Neural cell (in vitro differentiated cells): ENCODE measurements at regions not wholly inside any gene's neighbourhood (a gene's known extent, or its start where the extent isn't known, plus 50 kb on each side); places are given as distances from the start of the nearest gene placed in this dataset.

Experiments used
- H2AFZ ChIP-seq: fragments of 200-600, 300-800 bp; sonication (generic), shearing (Covaris generic); 2 replicates; pipeline ENCODE4 v1.6.0; 2014; ENCODE audit warnings: low read depth, mild to moderate bottlenecking, antibody characterized with exemption, low read length, moderate library complexity
- H3F3A ChIP-seq: fragments of 200-600 bp; shearing (Covaris generic); 2 replicates; pipeline ENCODE4 v1.6.1; 2016; ENCODE audit warnings: mild to moderate bottlenecking, moderate library complexity, mixed read lengths, antibody characterized with exemption, low read length; ENCODE audit not compliant: insufficient read depth, poor library complexity, severe bottlenecking
- H3K27ac ChIP-seq: fragments of 200-600, 300-800 bp; sonication (generic), shearing (Covaris generic); 2 replicates; pipeline ENCODE4 v1.5.1; 2014; ENCODE audit warnings: mild to moderate bottlenecking, low read length, moderate library complexity
- H3K27me3 ChIP-seq: fragments of 300-800, 200-600 bp; sonication (generic), shearing (Covaris generic); 2 replicates; pipeline ENCODE4 v1.6.0; 2014; ENCODE audit warnings: mild to moderate bottlenecking, low read depth, low read length, moderate library complexity; ENCODE audit not compliant: insufficient read depth
- H3K36me3 ChIP-seq: fragments of 300-800, 200-600 bp; sonication (generic), shearing (Covaris generic); 2 replicates; pipeline ENCODE4 v1.5.1; 2014; ENCODE audit warnings: mild to moderate bottlenecking, antibody characterized with exemption, low read length, moderate library complexity; ENCODE audit not compliant: insufficient read depth
- H3K4me2 ChIP-seq: fragments of 300-800, 200-600 bp; sonication (generic), shearing (Covaris generic); 2 replicates; pipeline ENCODE4 v1.6.0; 2014; ENCODE audit warnings: mild to moderate bottlenecking, low read length
- H3K4me3 ChIP-seq: fragments of 300-800, 200-600 bp; sonication (generic), shearing (Covaris generic); 2 replicates; pipeline ENCODE4 v1.5.1; 2014; ENCODE audit warnings: mild to moderate bottlenecking, low read length, moderate library complexity
- H3K79me2 ChIP-seq: fragments of 200-600 bp; shearing (Covaris generic); replicated peaks from 2 replicates; pipeline ENCODE4 v1.6.0; 2014; ENCODE audit warnings: mild to moderate bottlenecking, low read length, moderate library complexity; ENCODE audit not compliant: insufficient read depth
- H3K9ac ChIP-seq: fragments of 300-800, 200-600 bp; sonication (generic), shearing (Covaris generic); 2 replicates; pipeline ENCODE4 v1.6.1; 2016; ENCODE audit warnings: mild to moderate bottlenecking, low read length, mixed read lengths
- H3K9me2 ChIP-seq: fragments of 200-600 bp; shearing (Covaris generic); 2 replicates; pipeline ENCODE4 v1.6.1; 2016; ENCODE audit warnings: mild to moderate bottlenecking, low read length, mixed read lengths; ENCODE audit not compliant: insufficient read depth
- H3K9me3 ChIP-seq: fragments of 200-600, 300-800 bp; sonication (generic), shearing (Covaris generic); 2 replicates; pipeline ENCODE4 v1.6.1; 2016; ENCODE audit warnings: mild to moderate bottlenecking, mixed run types, low read length, moderate library complexity, mixed read lengths
- H4K20me1 ChIP-seq: fragments of 200-600 bp; shearing (Covaris generic); 2 replicates; pipeline ENCODE4 v1.6.1; 2016; ENCODE audit warnings: mild to moderate bottlenecking, mixed run types; ENCODE audit not compliant: insufficient read depth
- EP300 ChIP-seq: fragments of 450-650 bp; conservative IDR thresholded peaks from 2 replicates; pipeline ENCODE4 v1.6.1; 2014; ENCODE audit warnings: antibody characterized with exemption, mild to moderate bottlenecking, moderate library complexity; ENCODE audit not compliant: poor library complexity, severe bottlenecking
- EZH2 ChIP-seq: fragments of 200-600, 300-800 bp; shearing (Covaris generic), sonication (generic); IDR thresholded peaks from 2 replicates; pipeline ENCODE4 v1.6.1; 2014; ENCODE audit warnings: antibody characterized with exemption, low read length, borderline replicate concordance, mild to moderate bottlenecking; ENCODE audit not compliant: insufficient read depth, poor library complexity, severe bottlenecking
- MXI1 ChIP-seq: fragments of 450-650 bp; conservative IDR thresholded peaks from 2 replicates; pipeline ENCODE4 v1.6.1; 2014; ENCODE audit warnings: antibody characterized with exemption, mild to moderate bottlenecking; ENCODE audit not compliant: poor library complexity, severe bottlenecking
- POLR2AphosphoS5 ChIP-seq: IDR thresholded peaks from 2 replicates; pipeline ENCODE4 v1.6.1; 2012
- RAD21 ChIP-seq: fragments of 450-650 bp; conservative IDR thresholded peaks from 2 replicates; pipeline ENCODE4 v1.6.1; 2014; ENCODE audit warnings: antibody characterized with exemption, mild to moderate bottlenecking, moderate library complexity
- SMC3 ChIP-seq: fragments of 450-650 bp; conservative IDR thresholded peaks from 2 replicates; pipeline ENCODE4 v1.6.1; 2014; ENCODE audit warnings: antibody characterized with exemption, mild to moderate bottlenecking, moderate library complexity; ENCODE audit not compliant: poor library complexity
- TAF1 ChIP-seq: IDR thresholded peaks from 2 replicates; pipeline ENCODE4 v1.6.1; 2012; ENCODE audit warnings: low read depth
- TF ChIP-seq, protein P1 (sequence below): IDR thresholded peaks from 2 replicates; pipeline ENCODE4 v1.6.1; 2012; ENCODE audit warnings: borderline replicate concordance
- TF ChIP-seq, protein P2 (sequence below): fragments of 450-650 bp; IDR thresholded peaks from 2 replicates; pipeline ENCODE4 v1.5.1; 2014; ENCODE audit warnings: antibody characterized with exemption, mild to moderate bottlenecking, moderate library complexity; ENCODE audit not compliant: poor library complexity, severe bottlenecking

DNA sequence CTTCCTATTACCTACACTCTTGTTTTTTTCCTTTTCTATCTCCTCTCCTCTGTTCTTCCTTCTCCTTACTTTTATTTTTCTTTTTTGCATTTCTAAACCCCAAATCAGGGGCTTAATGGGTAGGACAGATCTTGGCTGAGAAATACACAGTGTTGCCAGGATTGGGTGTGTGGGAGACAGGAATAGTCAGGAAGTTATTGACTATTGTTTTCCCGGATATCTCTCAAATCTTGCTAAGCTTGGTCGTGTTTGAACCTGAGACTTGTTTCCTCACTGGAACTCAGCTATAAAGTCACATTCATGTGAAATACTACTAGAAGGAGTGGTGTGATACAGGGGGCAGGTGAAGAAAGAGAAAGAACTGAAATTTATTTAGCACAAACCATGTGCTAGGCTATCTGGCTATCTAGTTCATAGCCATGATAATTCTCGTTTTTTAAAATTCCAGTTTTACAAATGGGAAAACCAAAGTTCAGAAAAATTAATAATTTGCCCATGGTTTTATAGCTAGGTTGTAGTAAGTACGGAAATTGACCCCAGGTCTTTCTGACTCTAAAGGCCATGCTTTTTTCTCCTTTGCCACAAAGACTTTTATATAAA is 343.2 kb upstream of the UMPS start:
- Histone ChIP-seq H3K27me3 (no peaks in the 10 kb centered on the region), H3K4me3 (no peak overlapping the region), H3F3A (no peaks in the 10 kb centered on the region), H4K20me1 (no peaks in the 10 kb centered on the region), H3K9ac (no peak overlapping the region), H3K4me2 (no peak overlapping the region), H3K79me2 (no peaks in the 10 kb centered on the region), H3K27ac (no peak overlapping the region), H3K9me3 (no peaks in the 10 kb centered on the region), H2AFZ (no peak overlapping the region), H3K9me2 (no peaks in the 10 kb centered on the region), H3K36me3 (peaks cover 13% of the 10 kb centered on the region)
- TF ChIP-seq TAF1 (no peak), POLR2AphosphoS5 (no peak), MXI1 (no peak)
- TF ChIP-seq, protein P1, sequence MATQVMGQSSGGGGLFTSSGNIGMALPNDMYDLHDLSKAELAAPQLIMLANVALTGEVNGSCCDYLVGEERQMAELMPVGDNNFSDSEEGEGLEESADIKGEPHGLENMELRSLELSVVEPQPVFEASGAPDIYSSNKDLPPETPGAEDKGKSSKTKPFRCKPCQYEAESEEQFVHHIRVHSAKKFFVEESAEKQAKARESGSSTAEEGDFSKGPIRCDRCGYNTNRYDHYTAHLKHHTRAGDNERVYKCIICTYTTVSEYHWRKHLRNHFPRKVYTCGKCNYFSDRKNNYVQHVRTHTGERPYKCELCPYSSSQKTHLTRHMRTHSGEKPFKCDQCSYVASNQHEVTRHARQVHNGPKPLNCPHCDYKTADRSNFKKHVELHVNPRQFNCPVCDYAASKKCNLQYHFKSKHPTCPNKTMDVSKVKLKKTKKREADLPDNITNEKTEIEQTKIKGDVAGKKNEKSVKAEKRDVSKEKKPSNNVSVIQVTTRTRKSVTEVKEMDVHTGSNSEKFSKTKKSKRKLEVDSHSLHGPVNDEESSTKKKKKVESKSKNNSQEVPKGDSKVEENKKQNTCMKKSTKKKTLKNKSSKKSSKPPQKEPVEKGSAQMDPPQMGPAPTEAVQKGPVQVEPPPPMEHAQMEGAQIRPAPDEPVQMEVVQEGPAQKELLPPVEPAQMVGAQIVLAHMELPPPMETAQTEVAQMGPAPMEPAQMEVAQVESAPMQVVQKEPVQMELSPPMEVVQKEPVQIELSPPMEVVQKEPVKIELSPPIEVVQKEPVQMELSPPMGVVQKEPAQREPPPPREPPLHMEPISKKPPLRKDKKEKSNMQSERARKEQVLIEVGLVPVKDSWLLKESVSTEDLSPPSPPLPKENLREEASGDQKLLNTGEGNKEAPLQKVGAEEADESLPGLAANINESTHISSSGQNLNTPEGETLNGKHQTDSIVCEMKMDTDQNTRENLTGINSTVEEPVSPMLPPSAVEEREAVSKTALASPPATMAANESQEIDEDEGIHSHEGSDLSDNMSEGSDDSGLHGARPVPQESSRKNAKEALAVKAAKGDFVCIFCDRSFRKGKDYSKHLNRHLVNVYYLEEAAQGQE, result no peak

DNA sequence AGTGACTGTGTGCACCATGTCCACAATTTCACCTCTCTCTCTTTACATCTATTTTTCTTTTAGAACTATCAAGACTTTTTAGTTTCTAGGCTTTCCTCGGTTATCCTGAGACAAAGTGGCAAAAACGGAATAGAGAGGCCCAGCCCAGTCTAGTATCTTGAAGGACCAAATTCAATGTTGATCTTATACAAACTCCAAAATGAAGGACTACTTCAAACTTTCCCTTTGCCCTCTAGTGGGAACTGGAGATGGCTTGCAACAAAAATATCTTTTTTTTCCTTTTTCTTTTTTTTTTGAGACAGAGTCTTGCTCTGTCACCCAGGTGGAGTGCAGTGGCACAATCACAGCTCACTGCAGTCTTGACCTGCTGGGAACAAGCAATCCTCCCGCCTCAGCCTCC is 338.5 kb upstream of the UMPS start:
- Histone ChIP-seq H3K9me2 (no peaks in the 10 kb centered on the region), H3F3A (no peaks in the 10 kb centered on the region), H3K9me3 (no peaks in the 10 kb centered on the region), H3K4me3 (no peak overlapping the region), H2AFZ (no peak overlapping the region), H3K9ac (no peak overlapping the region), H3K36me3 (peaks cover 18% of the 10 kb centered on the region), H3K79me2 (no peaks in the 10 kb centered on the region), H4K20me1 (no peaks in the 10 kb centered on the region), H3K27me3 (no peaks in the 10 kb centered on the region), H3K27ac (no peak overlapping the region), H3K4me2 (no peak overlapping the region)
- TF ChIP-seq EZH2, result no peak
- no peak for TF ChIP-seq TAF1
- TF ChIP-seq RAD21, result no peak
- TF ChIP-seq SMC3, result no peak
- no peak for TF ChIP-seq POLR2AphosphoS5
- TF ChIP-seq, protein P1, result no peak
- TF ChIP-seq MXI1, result no peak
- TF ChIP-seq, protein P2, sequence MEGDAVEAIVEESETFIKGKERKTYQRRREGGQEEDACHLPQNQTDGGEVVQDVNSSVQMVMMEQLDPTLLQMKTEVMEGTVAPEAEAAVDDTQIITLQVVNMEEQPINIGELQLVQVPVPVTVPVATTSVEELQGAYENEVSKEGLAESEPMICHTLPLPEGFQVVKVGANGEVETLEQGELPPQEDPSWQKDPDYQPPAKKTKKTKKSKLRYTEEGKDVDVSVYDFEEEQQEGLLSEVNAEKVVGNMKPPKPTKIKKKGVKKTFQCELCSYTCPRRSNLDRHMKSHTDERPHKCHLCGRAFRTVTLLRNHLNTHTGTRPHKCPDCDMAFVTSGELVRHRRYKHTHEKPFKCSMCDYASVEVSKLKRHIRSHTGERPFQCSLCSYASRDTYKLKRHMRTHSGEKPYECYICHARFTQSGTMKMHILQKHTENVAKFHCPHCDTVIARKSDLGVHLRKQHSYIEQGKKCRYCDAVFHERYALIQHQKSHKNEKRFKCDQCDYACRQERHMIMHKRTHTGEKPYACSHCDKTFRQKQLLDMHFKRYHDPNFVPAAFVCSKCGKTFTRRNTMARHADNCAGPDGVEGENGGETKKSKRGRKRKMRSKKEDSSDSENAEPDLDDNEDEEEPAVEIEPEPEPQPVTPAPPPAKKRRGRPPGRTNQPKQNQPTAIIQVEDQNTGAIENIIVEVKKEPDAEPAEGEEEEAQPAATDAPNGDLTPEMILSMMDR, result no peak
- TF ChIP-seq EP300, result no peak
